ENCODE measurements at regions not wholly inside any gene's neighbourhood (a gene's known extent, or its start where the extent isn't known, plus 50 kb on each side); places are given as distances from the start of the nearest gene placed in this dataset.

- TF ChIP-seq POLR2A (IDR thresholded peaks at IDR 0.05; ENCODE audit: low read depth, low read length), result no peak
- TF ChIP-seq POLR2AphosphoS5 (IDR thresholded peaks at IDR 0.05; ENCODE audit: low read depth, low read length), result no peak
- TF ChIP-seq PAX5 (IDR thresholded peaks at IDR 0.05; ENCODE audit: insufficient read depth, low read length, severe bottlenecking), result no peak
- TF ChIP-seq SPI1 (IDR thresholded peaks at IDR 0.05; ENCODE audit: low read depth, low read length), result no peak
Observed at GRCh38 chr11:98007072-98007471, 1013.7 kb upstream of the CNTN5 start.

All from GM12891 (cell line).